ENCODE measurements at regions not wholly inside any gene's neighbourhood (a gene's known extent, or its start where the extent isn't known, plus 50 kb on each side); places are given as distances from the start of the nearest gene placed in this dataset.
"Not testable (repeated sequence)": the region's sequence is repeated elsewhere in the genome, so short reads cannot be mapped to it uniquely, and the experiment has no call there.

- no peak overlapping the region for H3K9ac ChIP-seq (ENCODE audit: low read depth, low read length)
- H3K4me3 ChIP-seq (ENCODE audit: low read depth, low read length) = no peak overlapping the region
- no peak overlapping the region for H3K27ac ChIP-seq (ENCODE audit: low read depth, low read length)
- H3K27me3 ChIP-seq (ENCODE audit: control insufficient read depth, insufficient read depth, low read length) = no peaks in the 10 kb centered on the region
- H3K9me3 ChIP-seq (ENCODE audit: control insufficient read depth, insufficient read depth, low read length) = no peaks in the 10 kb centered on the region
- H3K4me1 ChIP-seq (ENCODE audit: control insufficient read depth, insufficient read depth, low read length) = no peaks in the 10 kb centered on the region
- H3K36me3 ChIP-seq (ENCODE audit: control insufficient read depth, insufficient read depth, low read length) = no peaks in the 10 kb centered on the region
Observed at GRCh38 chr5:118068886-118069285, 919.5 kb downstream of the DTWD2 start.

GRCh38 chr5:118063836-118064235, 924.5 kb downstream of the DTWD2 start:
- H3K36me3 ChIP-seq (ENCODE audit: control insufficient read depth, insufficient read depth, low read length); H3K4me3 ChIP-seq (ENCODE audit: low read depth, low read length); H3K27me3 ChIP-seq (ENCODE audit: control insufficient read depth, insufficient read depth, low read length); H3K9ac ChIP-seq (ENCODE audit: low read depth, low read length); H3K9me3 ChIP-seq (ENCODE audit: control insufficient read depth, insufficient read depth, low read length); H3K4me1 ChIP-seq (ENCODE audit: control insufficient read depth, insufficient read depth, low read length); H3K27ac ChIP-seq (ENCODE audit: low read depth, low read length): not testable (repeated sequence)

GRCh38 chr5:118060833-118061232, 927.5 kb downstream of the DTWD2 start:
- Histone ChIP-seq H3K27ac (ENCODE audit: low read depth, low read length) (no peak overlapping the region), H3K9me3 (ENCODE audit: control insufficient read depth, insufficient read depth, low read length) (no peaks in the 10 kb centered on the region), H3K4me3 (ENCODE audit: low read depth, low read length) (no peak overlapping the region), H3K9ac (ENCODE audit: low read depth, low read length) (no peak overlapping the region), H3K27me3 (ENCODE audit: control insufficient read depth, insufficient read depth, low read length) (no peaks in the 10 kb centered on the region), H3K4me1 (ENCODE audit: control insufficient read depth, insufficient read depth, low read length) (no peaks in the 10 kb centered on the region), H3K36me3 (ENCODE audit: control insufficient read depth, insufficient read depth, low read length) (no peaks in the 10 kb centered on the region)

GRCh38 chr5:118052503-118052902, 935.8 kb downstream of the DTWD2 start:
- no peaks in the 10 kb centered on the region for H3K36me3 ChIP-seq (ENCODE audit: control insufficient read depth, insufficient read depth, low read length)
- H3K27me3 ChIP-seq (ENCODE audit: control insufficient read depth, insufficient read depth, low read length) = no peaks in the 10 kb centered on the region
- H3K9me3 ChIP-seq (ENCODE audit: control insufficient read depth, insufficient read depth, low read length) = no peaks in the 10 kb centered on the region
- no peak overlapping the region for H3K9ac ChIP-seq (ENCODE audit: low read depth, low read length)
- no peak overlapping the region for H3K4me3 ChIP-seq (ENCODE audit: low read depth, low read length)
- H3K27ac ChIP-seq (ENCODE audit: low read depth, low read length) = no peak overlapping the region
- no peaks in the 10 kb centered on the region for H3K4me1 ChIP-seq (ENCODE audit: control insufficient read depth, insufficient read depth, low read length)

GRCh38 chr5:118044169-118044568, 944.2 kb downstream of the DTWD2 start:
- H3K9ac ChIP-seq (ENCODE audit: low read depth, low read length) = no peak overlapping the region
- peaks cover 25% of the 10 kb centered on the region for H3K4me1 ChIP-seq (ENCODE audit: control insufficient read depth, insufficient read depth, low read length)
- H3K27me3 ChIP-seq (ENCODE audit: control insufficient read depth, insufficient read depth, low read length) = no peaks in the 10 kb centered on the region
- H3K36me3 ChIP-seq (ENCODE audit: control insufficient read depth, insufficient read depth, low read length) = no peaks in the 10 kb centered on the region
- H3K9me3 ChIP-seq (ENCODE audit: control insufficient read depth, insufficient read depth, low read length) = no peaks in the 10 kb centered on the region
- H3K4me3 ChIP-seq (ENCODE audit: low read depth, low read length) = no peak overlapping the region
- no peak overlapping the region for H3K27ac ChIP-seq (ENCODE audit: low read depth, low read length)

GRCh38 chr5:118043531-118043930, 944.8 kb downstream of the DTWD2 start:
- Histone ChIP-seq H3K9me3 (ENCODE audit: control insufficient read depth, insufficient read depth, low read length) (no peaks in the 10 kb centered on the region), H3K27ac (ENCODE audit: low read depth, low read length) (no peak overlapping the region), H3K4me1 (ENCODE audit: control insufficient read depth, insufficient read depth, low read length) (peaks cover 25% of the 10 kb centered on the region), H3K27me3 (ENCODE audit: control insufficient read depth, insufficient read depth, low read length) (no peaks in the 10 kb centered on the region), H3K4me3 (ENCODE audit: low read depth, low read length) (no peak overlapping the region), H3K36me3 (ENCODE audit: control insufficient read depth, insufficient read depth, low read length) (no peaks in the 10 kb centered on the region), H3K9ac (ENCODE audit: low read depth, low read length) (no peak overlapping the region)

- no peak overlapping the region for H3K4me3 ChIP-seq (ENCODE audit: low read depth, low read length)
- H3K4me1 ChIP-seq (ENCODE audit: control insufficient read depth, insufficient read depth, low read length) = peaks cover 25% of the 10 kb centered on the region
- no peaks in the 10 kb centered on the region for H3K27me3 ChIP-seq (ENCODE audit: control insufficient read depth, insufficient read depth, low read length)
- no peaks in the 10 kb centered on the region for H3K36me3 ChIP-seq (ENCODE audit: control insufficient read depth, insufficient read depth, low read length)
- H3K9me3 ChIP-seq (ENCODE audit: control insufficient read depth, insufficient read depth, low read length) = no peaks in the 10 kb centered on the region
- no peak overlapping the region for H3K9ac ChIP-seq (ENCODE audit: low read depth, low read length)
- no peak overlapping the region for H3K27ac ChIP-seq (ENCODE audit: low read depth, low read length)
Observed at GRCh38 chr5:118042076-118042475, 946.3 kb downstream of the DTWD2 start.

- H3K4me1 ChIP-seq (ENCODE audit: control insufficient read depth, insufficient read depth, low read length) = peaks cover 25% of the 10 kb centered on the region
- no peak overlapping the region for H3K9ac ChIP-seq (ENCODE audit: low read depth, low read length)
- H3K9me3 ChIP-seq (ENCODE audit: control insufficient read depth, insufficient read depth, low read length) = no peaks in the 10 kb centered on the region
- H3K36me3 ChIP-seq (ENCODE audit: control insufficient read depth, insufficient read depth, low read length) = no peaks in the 10 kb centered on the region
- no peaks in the 10 kb centered on the region for H3K27me3 ChIP-seq (ENCODE audit: control insufficient read depth, insufficient read depth, low read length)
- H3K27ac ChIP-seq (ENCODE audit: low read depth, low read length) = no peak overlapping the region
- no peak overlapping the region for H3K4me3 ChIP-seq (ENCODE audit: low read depth, low read length)
Observed at GRCh38 chr5:118040496-118040895, 947.9 kb downstream of the DTWD2 start.

GRCh38 chr5:118033686-118034338, 954.5 kb downstream of the DTWD2 start:
- no peaks in the 10 kb centered on the region for H3K36me3 ChIP-seq (ENCODE audit: control insufficient read depth, insufficient read depth, low read length)
- H3K9ac ChIP-seq (ENCODE audit: low read depth, low read length) = no peak overlapping the region
- H3K4me3 ChIP-seq (ENCODE audit: low read depth, low read length) = no peak overlapping the region
- H3K27ac ChIP-seq (ENCODE audit: low read depth, low read length) = no peak overlapping the region
- H3K27me3 ChIP-seq (ENCODE audit: control insufficient read depth, insufficient read depth, low read length) = no peaks in the 10 kb centered on the region
- H3K4me1 ChIP-seq (ENCODE audit: control insufficient read depth, insufficient read depth, low read length) = no peaks in the 10 kb centered on the region
- H3K9me3 ChIP-seq (ENCODE audit: control insufficient read depth, insufficient read depth, low read length) = no peaks in the 10 kb centered on the region

- Histone ChIP-seq H3K4me1 (ENCODE audit: control insufficient read depth, insufficient read depth, low read length) (no peaks in the 10 kb centered on the region), H3K27me3 (ENCODE audit: control insufficient read depth, insufficient read depth, low read length) (no peaks in the 10 kb centered on the region), H3K9ac (ENCODE audit: low read depth, low read length) (no peak overlapping the region), H3K4me3 (ENCODE audit: low read depth, low read length) (no peak overlapping the region), H3K36me3 (ENCODE audit: control insufficient read depth, insufficient read depth, low read length) (no peaks in the 10 kb centered on the region), H3K27ac (ENCODE audit: low read depth, low read length) (no peak overlapping the region), H3K9me3 (ENCODE audit: control insufficient read depth, insufficient read depth, low read length) (no peaks in the 10 kb centered on the region)
Observed at GRCh38 chr5:118029807-118030206, 958.5 kb downstream of the DTWD2 start.

GRCh38 chr5:118022062-118022461, 966.3 kb downstream of the DTWD2 start:
- H3K27me3 ChIP-seq (ENCODE audit: control insufficient read depth, insufficient read depth, low read length) = no peaks in the 10 kb centered on the region
- H3K9ac ChIP-seq (ENCODE audit: low read depth, low read length) = no peak overlapping the region
- H3K36me3 ChIP-seq (ENCODE audit: control insufficient read depth, insufficient read depth, low read length) = no peaks in the 10 kb centered on the region
- peaks cover 9% of the 10 kb centered on the region for H3K4me1 ChIP-seq (ENCODE audit: control insufficient read depth, insufficient read depth, low read length)
- no peaks in the 10 kb centered on the region for H3K9me3 ChIP-seq (ENCODE audit: control insufficient read depth, insufficient read depth, low read length)
- H3K4me3 ChIP-seq (ENCODE audit: low read depth, low read length) = no peak overlapping the region
- no peak overlapping the region for H3K27ac ChIP-seq (ENCODE audit: low read depth, low read length)

GRCh38 chr5:118017536-118017935, 970.8 kb downstream of the DTWD2 start:
- H3K9me3 ChIP-seq (ENCODE audit: control insufficient read depth, insufficient read depth, low read length) = no peaks in the 10 kb centered on the region
- H3K4me3 ChIP-seq (ENCODE audit: low read depth, low read length) = no peak overlapping the region
- no peaks in the 10 kb centered on the region for H3K36me3 ChIP-seq (ENCODE audit: control insufficient read depth, insufficient read depth, low read length)
- no peak overlapping the region for H3K27ac ChIP-seq (ENCODE audit: low read depth, low read length)
- no peaks in the 10 kb centered on the region for H3K27me3 ChIP-seq (ENCODE audit: control insufficient read depth, insufficient read depth, low read length)
- H3K9ac ChIP-seq (ENCODE audit: low read depth, low read length) = no peak overlapping the region
- H3K4me1 ChIP-seq (ENCODE audit: control insufficient read depth, insufficient read depth, low read length) = peaks cover 9% of the 10 kb centered on the region
